HG02588 (cell line): ENCODE measurements at regions not wholly inside any gene's neighbourhood (a gene's known extent, or its start where the extent isn't known, plus 50 kb on each side); places are given as distances from the start of the nearest gene placed in this dataset.

ENCODE experiments used
- ATAC-seq: cut with Tn5 transposase; IDR thresholded peaks from one replicate; pipeline ENCODE4 v1.9.1; 2021; ENCODE audit warnings: mild to moderate bottlenecking, moderate library complexity; ENCODE audit not compliant: unreplicated experiment

DNA sequence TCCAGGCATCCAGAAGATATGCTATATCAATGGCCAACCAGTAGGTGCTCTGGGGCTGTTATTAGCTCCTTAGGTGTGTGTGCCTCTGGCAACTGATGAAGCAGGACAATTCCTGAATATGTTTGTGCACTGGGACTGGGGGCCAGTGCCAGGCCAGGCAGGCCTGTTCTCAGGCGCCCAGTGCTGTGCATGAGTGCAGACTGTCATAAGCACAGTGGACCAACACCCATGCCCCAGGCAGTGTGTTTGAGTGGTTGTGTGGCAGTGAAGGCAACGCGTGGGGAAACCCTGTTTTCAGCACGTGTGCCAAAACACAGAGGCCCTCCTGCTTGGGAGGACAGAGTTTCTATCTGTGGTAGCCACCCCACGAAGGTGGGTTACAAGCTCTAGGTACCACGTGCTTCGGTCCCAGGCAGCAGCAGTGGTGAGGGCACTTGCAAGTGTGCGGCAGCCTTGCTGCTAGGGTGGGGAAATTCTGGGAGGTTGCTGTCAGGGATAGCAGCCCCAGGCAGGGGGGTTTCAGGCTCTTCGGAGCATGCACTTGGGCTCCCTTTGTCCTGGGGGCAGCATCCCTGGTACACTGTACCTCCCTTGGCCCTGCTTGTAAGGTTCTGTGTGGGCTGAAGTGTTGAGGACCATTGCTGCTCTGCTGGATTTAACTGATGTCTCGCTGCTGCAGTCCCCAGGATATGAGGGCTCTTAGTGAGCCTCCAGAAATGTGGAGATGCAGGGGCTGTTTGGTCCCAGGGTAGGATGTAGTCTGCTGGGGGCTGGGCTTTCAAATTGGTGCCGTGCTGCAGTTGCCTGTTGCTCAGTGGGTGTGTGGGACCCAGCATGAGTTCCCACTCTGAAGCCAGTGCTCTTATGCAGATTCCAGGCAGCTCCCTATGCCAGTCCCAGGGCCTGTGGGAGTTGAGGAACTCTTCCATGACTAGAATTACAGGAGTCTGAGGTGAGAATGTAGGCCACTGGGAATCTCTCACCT lies 280.9 kb downstream of the RPRM start:
- ATAC-seq = no peak

DNA sequence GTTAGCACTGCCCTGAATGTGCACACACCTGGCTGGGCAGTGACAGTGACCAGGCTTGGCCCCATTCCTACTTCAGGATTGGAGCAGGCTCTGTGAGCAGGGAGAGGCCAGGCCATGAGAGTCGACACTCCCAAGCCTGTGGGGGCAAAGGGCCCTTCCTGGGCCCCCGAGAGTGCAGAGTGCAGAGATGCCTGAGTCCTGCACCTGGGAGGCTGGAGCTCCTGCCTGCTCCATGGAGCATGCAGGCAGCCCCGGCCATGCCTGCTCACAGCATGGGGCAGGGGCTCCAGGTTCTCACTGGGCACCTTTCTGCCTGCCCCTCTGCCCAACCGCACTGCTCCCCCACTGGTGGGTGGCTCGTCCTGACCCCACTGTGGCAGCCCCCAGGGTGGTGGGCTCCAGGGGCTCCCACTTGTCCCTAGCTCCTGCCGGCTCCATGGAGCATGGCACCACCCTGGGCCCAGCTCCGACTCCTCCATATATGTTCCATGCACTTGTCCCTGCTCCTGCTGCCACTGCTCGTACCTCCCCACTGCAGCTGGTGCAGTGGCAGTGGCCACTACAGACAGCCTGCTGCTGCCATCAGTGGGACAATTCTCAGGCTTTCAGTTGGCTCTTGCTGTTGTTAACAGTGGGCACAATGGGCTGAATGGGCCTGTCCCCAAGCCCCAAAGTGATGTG lies 282.0 kb downstream of the RPRM start:
- ATAC-seq = no peak

GRCh38 chr2:153195342-153195741 lies 283.2 kb downstream of the RPRM start:
- ATAC-seq = no peak

DNA sequence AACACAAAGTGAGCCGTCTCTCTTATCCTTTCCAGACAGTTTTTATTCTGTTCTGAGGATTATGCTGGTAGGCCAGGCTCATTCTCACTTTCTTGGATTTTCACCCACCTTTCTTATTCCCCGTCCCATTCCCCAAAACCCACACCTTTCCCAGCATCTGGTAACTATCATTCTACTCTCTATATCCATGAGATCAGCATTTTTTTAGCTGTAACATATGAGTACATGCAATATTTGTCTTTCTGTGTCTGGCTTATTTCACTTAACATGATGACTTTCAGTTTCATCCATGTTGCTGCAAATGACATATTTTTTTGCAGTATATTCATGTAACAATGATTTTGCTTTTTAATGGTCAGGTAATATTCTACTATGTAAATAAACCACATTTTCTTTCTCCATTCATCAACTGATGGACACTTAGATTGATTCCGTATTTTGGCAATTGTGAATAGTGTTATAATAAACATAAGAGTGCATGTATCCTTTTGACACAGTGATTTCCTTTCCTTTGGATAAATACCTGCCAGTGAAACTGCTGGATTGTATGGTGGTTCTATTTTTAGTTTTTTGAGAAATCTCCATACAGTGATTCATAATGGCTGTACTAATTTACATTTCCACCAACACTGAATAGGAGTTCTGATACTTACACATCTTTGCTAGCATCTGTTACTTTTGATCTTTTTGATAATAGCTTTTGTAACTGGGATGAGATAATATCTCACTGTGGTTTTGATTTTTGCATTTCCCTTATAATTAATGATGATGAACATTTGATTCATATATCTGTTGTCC lies 289.3 kb downstream of the RPRM start:
- no peak for ATAC-seq

GRCh38 chr2:153179808-153180207 lies 298.8 kb downstream of the RPRM start:
- no peak for ATAC-seq

DNA sequence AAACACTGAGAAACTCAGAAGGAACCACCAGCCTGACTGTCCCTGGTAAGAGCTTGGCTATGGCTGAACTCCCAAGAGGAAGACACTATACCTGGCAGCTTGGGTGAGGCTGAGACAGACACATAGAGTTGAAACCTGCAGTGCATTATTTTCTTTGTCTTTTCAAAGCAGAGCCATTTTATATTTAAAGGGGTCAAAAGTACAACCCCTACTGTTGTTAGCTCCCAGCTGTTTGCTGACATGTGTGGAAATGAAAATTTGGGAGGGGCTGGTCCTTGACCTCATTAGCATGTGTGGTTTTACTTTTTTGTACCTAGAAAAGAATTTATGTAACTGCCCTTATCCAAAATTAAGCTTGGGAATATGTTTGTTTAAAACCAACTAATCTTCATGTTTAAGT lies 309.0 kb downstream of the RPRM start:
- no peak for ATAC-seq

- ATAC-seq = no peak
These were observed 313.5 kb downstream of the RPRM start for GRCh38 chr2:153165021-153165420.

- no peak for ATAC-seq
These were observed 315.5 kb downstream of the RPRM start for GRCh38 chr2:153163055-153163454.

DNA sequence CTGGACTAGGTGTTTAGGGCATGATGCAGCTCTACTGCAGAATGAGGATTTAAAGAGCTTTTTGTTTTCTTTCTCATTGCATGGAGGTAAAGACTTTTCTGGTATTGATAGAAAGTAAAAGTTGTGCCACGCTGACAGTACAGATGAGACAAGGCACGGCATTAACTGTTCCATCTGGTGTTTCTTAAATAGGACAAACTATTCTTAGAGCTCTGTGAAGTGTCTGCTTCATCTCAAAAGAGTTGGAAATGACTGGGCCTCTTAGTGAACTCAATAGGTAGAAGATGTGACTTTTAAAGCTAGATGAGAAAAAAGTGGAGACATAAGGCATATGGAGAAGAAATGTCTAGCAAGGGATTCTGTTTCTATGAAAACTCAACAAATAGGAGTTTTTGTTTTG lies 321.8 kb downstream of the RPRM start:
- no peak for ATAC-seq

GRCh38 chr2:153152036-153152435 lies 326.5 kb downstream of the RPRM start:
- ATAC-seq = no peak

DNA sequence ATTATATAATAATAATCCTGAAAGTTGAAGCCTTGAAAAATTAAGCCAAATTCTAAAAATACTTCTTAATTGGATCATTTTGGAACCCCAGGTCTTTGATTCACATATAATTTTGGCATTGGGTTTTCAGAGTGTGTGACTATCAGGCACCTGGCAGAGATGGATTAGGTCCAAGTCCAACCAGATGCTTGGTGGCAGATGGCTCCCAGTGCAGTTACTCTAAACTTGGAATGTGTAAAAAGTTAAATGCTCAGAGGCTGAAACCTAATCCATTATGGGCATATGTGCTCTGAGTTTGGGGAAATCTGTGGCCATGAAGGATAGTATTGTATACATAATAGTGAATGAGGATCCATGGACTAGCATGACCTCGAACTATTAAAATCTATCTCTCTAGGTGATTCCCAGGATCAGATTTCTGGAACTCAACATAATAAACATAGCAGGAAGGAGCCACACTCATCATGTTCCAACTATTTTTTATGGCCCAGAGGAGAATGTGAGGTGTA lies 333.0 kb downstream of the RPRM start:
- ATAC-seq = no peak

GRCh38 chr2:153143540-153143939 lies 335.0 kb downstream of the RPRM start:
- no peak for ATAC-seq

DNA sequence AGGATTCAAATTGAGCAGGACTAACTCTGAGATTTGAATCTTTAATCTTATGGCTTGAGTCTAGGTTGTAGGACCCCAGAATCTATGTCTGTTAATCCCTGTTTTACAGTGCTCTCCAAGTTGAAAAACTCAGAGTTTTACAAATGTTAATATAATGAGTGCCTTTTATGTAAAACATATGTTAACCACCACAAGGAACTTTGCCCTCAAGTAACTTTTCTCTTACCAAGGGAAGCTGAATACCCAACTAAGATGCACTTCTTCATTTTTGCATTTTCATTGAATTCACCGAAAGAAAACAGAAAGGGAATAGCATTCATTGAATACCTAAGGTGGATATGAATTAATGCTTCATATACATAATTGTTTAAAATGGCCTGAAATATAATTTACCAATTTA lies 338.1 kb downstream of the RPRM start:
- ATAC-seq = no peak

DNA sequence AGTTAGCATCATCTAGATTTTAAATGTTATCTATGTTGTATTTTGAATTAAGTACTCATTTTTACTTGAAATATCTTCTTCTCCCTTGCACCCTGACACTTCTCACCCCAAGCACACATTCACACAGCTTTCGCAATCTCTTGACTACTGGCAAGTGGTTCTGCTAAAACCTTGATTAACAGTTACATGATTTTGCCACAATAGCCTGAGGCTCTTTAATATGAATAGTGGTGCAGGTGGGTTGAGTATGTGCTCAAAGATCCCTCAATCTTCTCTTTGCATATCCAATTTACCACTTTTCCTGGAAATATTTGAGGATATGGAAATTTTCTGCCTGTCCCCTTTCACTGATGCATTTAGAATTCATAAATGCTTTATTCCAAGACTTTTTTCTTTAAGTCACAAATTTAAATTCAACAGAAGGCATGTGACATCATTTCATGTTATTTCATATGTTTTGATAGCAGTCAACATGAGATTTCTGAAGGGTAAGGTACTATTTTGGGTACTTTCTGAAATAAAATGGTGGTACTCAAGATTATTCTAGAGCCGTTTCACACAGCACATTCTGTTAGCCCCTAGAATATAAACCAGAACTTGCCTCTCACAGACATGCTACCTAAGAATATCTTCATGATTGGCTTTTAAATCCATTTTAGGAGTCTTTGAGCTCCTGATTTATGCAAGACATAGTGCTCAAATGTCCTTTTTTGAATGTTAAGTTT lies 339.7 kb downstream of the RPRM start:
- ATAC-seq = no peak

DNA sequence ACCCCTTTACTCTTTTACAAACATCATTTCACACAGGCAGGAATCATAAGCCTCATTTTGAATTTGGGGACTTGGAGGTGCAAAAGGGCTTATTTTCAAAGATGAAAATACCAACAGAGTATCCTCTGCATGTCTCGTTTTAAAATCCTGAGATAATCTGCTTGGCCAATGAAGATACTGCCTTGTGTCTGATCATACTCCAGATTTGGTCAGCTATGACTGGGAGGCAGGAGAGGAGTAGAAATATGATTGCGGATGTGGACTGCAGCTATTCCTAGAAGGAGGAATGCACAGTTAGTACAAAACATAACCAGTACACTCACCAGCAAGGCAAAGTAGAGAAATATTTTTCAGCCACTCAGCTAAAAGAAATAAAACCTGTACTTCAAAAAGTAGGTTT lies 342.3 kb downstream of the RPRM start:
- ATAC-seq = no peak

- ATAC-seq = no peak
These were observed 343.8 kb downstream of the RPRM start for GRCh38 chr2:153134725-153135124.

GRCh38 chr2:153133716-153134115 lies 344.8 kb downstream of the RPRM start:
- ATAC-seq = no peak

GRCh38 chr2:153132418-153132817 lies 346.1 kb downstream of the RPRM start:
- ATAC-seq = no peak

DNA sequence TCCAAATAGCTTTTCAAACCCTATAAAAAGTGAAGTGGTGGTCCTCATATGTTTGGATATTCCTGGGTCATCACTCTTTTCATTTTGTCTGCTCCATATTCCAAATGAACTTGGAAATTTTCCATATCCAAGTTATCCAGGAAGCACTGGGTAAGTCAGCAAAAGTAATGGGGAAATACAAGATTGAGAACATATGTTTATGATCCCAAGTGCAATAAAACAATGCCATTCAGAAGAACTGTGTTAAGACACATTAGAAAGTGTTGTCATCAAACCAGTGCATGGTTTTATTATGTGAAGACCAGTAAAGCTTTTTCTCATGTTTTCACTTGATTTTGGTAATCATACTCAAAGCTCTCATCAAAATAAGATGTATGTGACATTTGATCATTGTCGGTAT lies 363.4 kb downstream of the RPRM start:
- ATAC-seq = no peak

DNA sequence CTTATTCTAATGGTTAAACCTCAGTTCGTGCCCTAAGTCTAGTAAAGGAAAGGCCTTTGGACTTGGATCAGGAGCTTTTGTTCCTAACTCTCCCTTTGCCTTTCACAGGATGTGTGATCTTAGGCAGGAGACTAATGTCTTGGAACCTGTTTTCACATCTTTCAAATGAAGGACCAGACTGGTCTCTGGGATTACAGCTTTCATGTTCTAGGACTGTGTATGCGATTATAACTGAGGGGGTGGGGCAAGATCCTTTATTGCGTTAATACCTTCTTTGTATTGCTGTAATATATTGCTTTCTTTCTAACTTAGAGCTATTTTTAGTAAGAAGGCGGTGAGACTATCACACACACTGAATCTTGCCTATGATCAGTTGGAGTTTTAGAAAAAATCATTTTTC lies 368.1 kb downstream of the RPRM start:
- no peak for ATAC-seq

GRCh38 chr2:153109793-153110192 lies 368.8 kb downstream of the RPRM start:
- no peak for ATAC-seq
